Calu3 (cell line): ENCODE measurements at regions not wholly inside any gene's neighbourhood (a gene's known extent, or its start where the extent isn't known, plus 50 kb on each side); places are given as distances from the start of the nearest gene placed in this dataset.

Experiments used
- BruUV-seq: library from RNA; stranded (reverse); fragments of 400-500 nt; replicated peaks from 2 replicates; lab custom pipeline; 2021; lab: Mats Ljungman, UMichigan
- CTCF ChIA-PET: fragments of 300-600 bp; sonication (Branson Sonifier 250); formaldehyde crosslinking; loops from one replicate; lab custom pipeline; 2022; ENCODE audit warnings: antibody characterized with exemption; lab: Charles Lee
- DNase-seq: peaks from one replicate; pipeline ENCODE4 v3.0.0; 2022
- H3K27ac Mint-ChIP-seq: one replicate; pipeline ENCODE4 v1.8.0; 2022; ENCODE audit warnings: mixed read lengths; ENCODE audit not compliant: unreplicated experiment
- H3K27me3 Mint-ChIP-seq: one replicate; pipeline ENCODE4 v1.8.0; 2022; ENCODE audit warnings: mixed read lengths; ENCODE audit not compliant: unreplicated experiment
- H3K36me3 Mint-ChIP-seq: one replicate; pipeline ENCODE4 v1.8.0; 2022; ENCODE audit warnings: mild to moderate bottlenecking, moderate library complexity, mixed read lengths; ENCODE audit not compliant: insufficient read depth, unreplicated experiment
- H3K4me1 Mint-ChIP-seq: one replicate; pipeline ENCODE4 v1.8.0; 2022; ENCODE audit warnings: mild to moderate bottlenecking, low read depth, mixed read lengths; ENCODE audit not compliant: unreplicated experiment
- H3K4me3 Mint-ChIP-seq: one replicate; pipeline ENCODE4 v1.8.0; 2022; ENCODE audit warnings: mild to moderate bottlenecking, low read depth, moderate library complexity, mixed read lengths; ENCODE audit not compliant: unreplicated experiment
- H3K9me3 Mint-ChIP-seq: one replicate; pipeline ENCODE4 v1.8.0; 2022; ENCODE audit warnings: low read depth, mixed read lengths; ENCODE audit not compliant: unreplicated experiment
- CTCF ChIP-seq: fragments of 200-600 bp; IDR thresholded peaks from one replicate; pipeline ENCODE4 v1.8.0; 2022; ENCODE audit warnings: antibody characterized with exemption; ENCODE audit not compliant: unreplicated experiment
- intact Hi-C: fragments of 100-400 bp; cut with micrococcal nuclease; formaldehyde crosslinking; loops from one replicate; pipeline ENCODE4 v1.10.0; 2022; ENCODE audit not compliant: unreplicated experiment

- no TSS peak for BruUV-seq
- no peak overlapping the region for H3K4me3 Mint-ChIP-seq
- no peak overlapping the region for H3K27ac Mint-ChIP-seq
- no peaks in the 10 kb centered on the region for H3K4me1 Mint-ChIP-seq
- no peak for DNase-seq
- no peak for TF ChIP-seq CTCF
- H3K36me3 Mint-ChIP-seq = no peaks in the 10 kb centered on the region
- intact Hi-C loops = no loop called here
- peaks cover 3% of the 10 kb centered on the region for H3K9me3 Mint-ChIP-seq
- H3K27me3 Mint-ChIP-seq = no peaks in the 10 kb centered on the region
- CTCF ChIA-PET = no interaction called here
Observed at GRCh38 chr2:166786707-166787106, 101.6 kb upstream of the XIRP2 start.

GRCh38 chr2:166784296-166784946 is 103.9 kb upstream of the XIRP2 start:
- H3K4me1 Mint-ChIP-seq = no peaks in the 10 kb centered on the region
- CTCF ChIA-PET = no interaction called here
- no peak overlapping the region for H3K27ac Mint-ChIP-seq
- no TSS peak for BruUV-seq
- no peak for DNase-seq
- TF ChIP-seq CTCF = no peak
- no peak overlapping the region for H3K4me3 Mint-ChIP-seq
- intact Hi-C loops = no loop called here
- no peaks in the 10 kb centered on the region for H3K9me3 Mint-ChIP-seq
- H3K27me3 Mint-ChIP-seq = no peaks in the 10 kb centered on the region
- H3K36me3 Mint-ChIP-seq = no peaks in the 10 kb centered on the region

GRCh38 chr2:166775176-166775575 is 113.1 kb upstream of the XIRP2 start:
- Mint-ChIP-seq H3K36me3 (no peaks in the 10 kb centered on the region), H3K27me3 (no peaks in the 10 kb centered on the region), H3K4me1 (no peaks in the 10 kb centered on the region), H3K27ac (no peak overlapping the region), H3K4me3 (no peak overlapping the region), H3K9me3 (no peaks in the 10 kb centered on the region)
- intact Hi-C loops = no loop called here
- no peak for DNase-seq
- no peak for TF ChIP-seq CTCF
- CTCF ChIA-PET = no interaction called here
- BruUV-seq = no TSS peak

GRCh38 chr2:166773308-166773949 is 114.9 kb upstream of the XIRP2 start:
- Mint-ChIP-seq H3K4me1 (no peaks in the 10 kb centered on the region), H3K9me3 (peaks cover 6% of the 10 kb centered on the region), H3K36me3 (no peaks in the 10 kb centered on the region), H3K27me3 (no peaks in the 10 kb centered on the region), H3K4me3 (no peak overlapping the region), H3K27ac (no peak overlapping the region)
- no peak for TF ChIP-seq CTCF
- CTCF ChIA-PET = no interaction called here
- no TSS peak for BruUV-seq
- DNase-seq = no peak
- intact Hi-C loops = no loop called here
